DOHH2 (cell line): ENCODE measurements at regions not wholly inside any gene's neighbourhood (a gene's known extent, or its start where the extent isn't known, plus 50 kb on each side); places are given as distances from the start of the nearest gene placed in this dataset.

ENCODE experiments used
- H3F3A ChIP-seq: fragments of 200-600 bp; sonication (generic), shearing (Covaris generic); 2 replicates; pipeline ENCODE4 v1.6.0; 2016; ENCODE audit warnings: antibody characterized with exemption, mild to moderate bottlenecking; ENCODE audit not compliant: control insufficient read depth, insufficient read depth
- H3K27ac ChIP-seq: fragments of 200-600 bp; sonication (generic); 2 replicates; pipeline ENCODE4 v1.5.1; 2014; ENCODE audit warnings: low read depth, mild to moderate bottlenecking, low read length, moderate library complexity
- H3K27me3 ChIP-seq: fragments of 200-600 bp; sonication (generic); 2 replicates; pipeline ENCODE4 v1.6.1; 2014; ENCODE audit warnings: mild to moderate bottlenecking, low read length, mixed read lengths; ENCODE audit not compliant: control insufficient read depth
- H3K36me3 ChIP-seq: fragments of 200-600 bp; sonication (generic); 2 replicates; pipeline ENCODE4 v1.6.1; 2014; ENCODE audit warnings: mild to moderate bottlenecking, low read length, moderate library complexity, mixed read lengths; ENCODE audit not compliant: control insufficient read depth
- H3K4me1 ChIP-seq: fragments of 200-600 bp; sonication (generic); 2 replicates; pipeline ENCODE4 v1.6.1; 2014; ENCODE audit warnings: mild to moderate bottlenecking, low read length, mixed read lengths; ENCODE audit not compliant: control insufficient read depth
- H3K4me2 ChIP-seq: fragments of 200-600 bp; sonication (generic); 2 replicates; pipeline ENCODE4 v1.6.0; 2014; ENCODE audit warnings: mild to moderate bottlenecking, low read length, moderate library complexity
- H3K4me3 ChIP-seq: fragments of 200-600 bp; sonication (generic); 2 replicates; pipeline ENCODE4 v1.5.1; 2014; ENCODE audit warnings: mild to moderate bottlenecking, low read length, mixed read lengths
- H3K79me2 ChIP-seq: fragments of 200-600 bp; sonication (generic); 2 replicates; pipeline ENCODE4 v1.6.1; 2014; ENCODE audit warnings: mild to moderate bottlenecking, low read length, mixed read lengths; ENCODE audit not compliant: control insufficient read depth
- H3K9me2 ChIP-seq: fragments of 200-600 bp; sonication (generic); replicated peaks from 2 replicates; pipeline ENCODE4 v1.6.1; 2014; ENCODE audit warnings: mild to moderate bottlenecking, low read length, mixed read lengths; ENCODE audit not compliant: control insufficient read depth
- H3K9me3 ChIP-seq: fragments of 200-600 bp; sonication (generic); 2 replicates; pipeline ENCODE4 v1.6.1; 2014; ENCODE audit warnings: antibody characterized with exemption, low read length, mixed read lengths; ENCODE audit not compliant: control insufficient read depth, insufficient read depth
- H4K20me1 ChIP-seq: fragments of 200-600 bp; sonication (generic); 2 replicates; pipeline ENCODE4 v1.6.0; 2014; ENCODE audit warnings: low read depth, mild to moderate bottlenecking, antibody characterized with exemption, low read length, moderate library complexity; ENCODE audit not compliant: control insufficient read depth, insufficient read depth
- CTCF ChIP-seq: fragments of 200-600 bp; sonication (generic); IDR thresholded peaks from one replicate; pipeline ENCODE4 v1.5.1; 2014; ENCODE audit warnings: antibody characterized with exemption, mild to moderate bottlenecking, low read depth, low read length; ENCODE audit not compliant: poor library complexity, severe bottlenecking
- EZH2phosphoT487 ChIP-seq: fragments of 200-600 bp; sonication (generic); IDR thresholded peaks from 2 replicates; pipeline ENCODE4 v1.6.1; 2017; ENCODE audit warnings: borderline replicate concordance, mild to moderate bottlenecking, antibody characterized with exemption, low read length, moderate library complexity, mixed read lengths

- Histone ChIP-seq H3K4me3 (no peak overlapping the region), H4K20me1 (no peaks in the 10 kb centered on the region), H3K9me2 (no peaks in the 10 kb centered on the region), H3K4me1 (peaks cover 12% of the 10 kb centered on the region), H3K36me3 (no peaks in the 10 kb centered on the region), H3K27ac (no peak overlapping the region), H3K27me3 (no peaks in the 10 kb centered on the region), H3F3A (no peaks in the 10 kb centered on the region), H3K79me2 (no peaks in the 10 kb centered on the region), H3K9me3 (no peaks in the 10 kb centered on the region), H3K4me2 (peak overlapping the region; percentile 21)
- TF ChIP-seq CTCF (no peak), EZH2phosphoT487 (no peak)
Measured at GRCh38 chrX:8960957-8961468, 72.9 kb downstream of the FAM9B start.

- no peak overlapping the region for H3K27ac ChIP-seq
- no peaks in the 10 kb centered on the region for H4K20me1 ChIP-seq
- H3K79me2 ChIP-seq = no peaks in the 10 kb centered on the region
- no peaks in the 10 kb centered on the region for H3F3A ChIP-seq
- no peak overlapping the region for H3K4me3 ChIP-seq
- H3K9me2 ChIP-seq = no peaks in the 10 kb centered on the region
- TF ChIP-seq EZH2phosphoT487 = no peak
- no peak for TF ChIP-seq CTCF
- H3K27me3 ChIP-seq = no peaks in the 10 kb centered on the region
- H3K36me3 ChIP-seq = no peaks in the 10 kb centered on the region
- no peaks in the 10 kb centered on the region for H3K9me3 ChIP-seq
- no peak overlapping the region for H3K4me2 ChIP-seq
- H3K4me1 ChIP-seq = peaks cover under 1% of the 10 kb centered on the region
Measured at GRCh38 chrX:8955511-8955910, 78.4 kb downstream of the FAM9B start.

GRCh38 chrX:8946563-8946962 lies 87.4 kb downstream of the FAM9B start:
- Histone ChIP-seq H3K27me3 (no peaks in the 10 kb centered on the region), H3K4me3 (no peak overlapping the region), H3F3A (no peaks in the 10 kb centered on the region), H3K9me2 (no peaks in the 10 kb centered on the region), H4K20me1 (no peaks in the 10 kb centered on the region), H3K27ac (no peak overlapping the region), H3K9me3 (no peaks in the 10 kb centered on the region), H3K36me3 (no peaks in the 10 kb centered on the region), H3K79me2 (no peaks in the 10 kb centered on the region), H3K4me2 (no peak overlapping the region), H3K4me1 (no peaks in the 10 kb centered on the region)
- no peak for TF ChIP-seq EZH2phosphoT487
- no peak for TF ChIP-seq CTCF
